Esophagus squamous epithelium (tissue), 5 donors: ENCODE measurements at regions not wholly inside any gene's neighbourhood (a gene's known extent, or its start where the extent isn't known, plus 50 kb on each side); places are given as distances from the start of the nearest gene placed in this dataset.

Experiments used
- DNase-seq: peaks from one replicate; lab custom pipeline; 2025; lab: John Stamatoyannopoulos, UW
- H3K27ac ChIP-seq, 4 donors: fragments of 200-600 bp; sonication (generic); one replicate each; pipeline ENCODE4 v1.5.1; 2016 to 2019; ENCODE audit warnings: mild to moderate bottlenecking in 1 of 4
- H3K27me3 ChIP-seq, 4 donors: fragments of 200-600 bp; sonication (generic); 1 replicate in 3 of 4; 2 replicates in 1 of 4; pipeline versions ENCODE4 v1.5.1 to v1.6.0; 2017 to 2021; ENCODE audit warnings: antibody characterized with exemption in 1 of 4
- H3K36me3 ChIP-seq, 3 donors: fragments of 200-600 bp; sonication (generic); one replicate each; pipeline ENCODE4 v1.5.1; 2016 to 2019
- H3K4me1 ChIP-seq, 3 donors: fragments of 200-600 bp; sonication (generic); one replicate each; pipeline ENCODE4 v1.5.1; 2017 to 2019
- H3K4me3 ChIP-seq, 4 donors: fragments of 200-600 bp; sonication (generic); 1 replicate in 3 of 4; 2 replicates in 1 of 4; pipeline ENCODE4 v1.5.1; 2016 to 2019; ENCODE audit warnings: mild to moderate bottlenecking in 2 of 4, moderate library complexity in 1 of 4
- H3K9me3 ChIP-seq, 3 donors: fragments of 200-600 bp; sonication (generic); one replicate each; pipeline ENCODE4 v1.5.1; 2016 to 2019
- POLR2A ChIP-seq, 4 donors: fragments of 450-650 bp; IDR thresholded peaks; one replicate each; pipeline ENCODE4 v1.6.1; 2017; ENCODE audit warnings: antibody characterized with exemption in 4 of 4, mild to moderate bottlenecking in 4 of 4, moderate library complexity in 3 of 4
- WGBS, 2 donors: methylation state at CpG; one replicate each; pipeline ENCODE4 v1.1.5; 2018; 5-methylcytosine and 5-hydroxymethylcytosine counted together
- intact Hi-C: fragments of 100-400 bp; cut with DNase I; formaldehyde crosslinking; loops from one replicate; pipeline ENCODE4 v1.15.0; 2022
- TF ChIP-seq, protein P1 (sequence below), 6 experiments: fragments of 450-650 bp in 4 of 6; fragments of 200-600 bp in 2 of 6; sonication (generic) in 2 of 6; IDR thresholded peaks; one replicate each; pipeline ENCODE4 v1.5.1; 2016 to 2019; ENCODE audit warnings: antibody characterized with exemption in 6 of 6, mild to moderate bottlenecking in 4 of 6, moderate library complexity in 4 of 6
- donor health status: DM: yes; HTN: yes; CAD: no.

DNA sequence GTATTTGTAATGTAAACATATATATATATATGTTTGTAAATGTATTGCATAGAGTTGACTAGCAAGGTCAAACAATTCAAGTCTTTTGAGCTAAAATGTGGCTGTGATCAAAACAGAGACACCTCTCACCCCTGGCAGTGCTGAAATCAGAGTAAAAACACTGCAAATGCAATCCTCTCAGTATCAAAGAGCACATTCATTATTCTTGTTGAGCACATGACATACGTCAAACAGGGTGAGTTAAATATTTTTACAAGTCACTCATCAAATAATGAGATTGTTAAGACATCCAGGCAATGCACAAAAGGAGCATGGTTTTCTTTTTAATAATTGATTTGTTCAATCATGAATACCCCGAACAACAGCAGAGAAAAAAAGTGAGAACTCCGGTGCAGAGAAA is 114.1 kb upstream of the KCNIP4 start:
- H3K36me3 ChIP-seq, result no peaks in the 10 kb centered on the region
- TF ChIP-seq, protein P1, sequence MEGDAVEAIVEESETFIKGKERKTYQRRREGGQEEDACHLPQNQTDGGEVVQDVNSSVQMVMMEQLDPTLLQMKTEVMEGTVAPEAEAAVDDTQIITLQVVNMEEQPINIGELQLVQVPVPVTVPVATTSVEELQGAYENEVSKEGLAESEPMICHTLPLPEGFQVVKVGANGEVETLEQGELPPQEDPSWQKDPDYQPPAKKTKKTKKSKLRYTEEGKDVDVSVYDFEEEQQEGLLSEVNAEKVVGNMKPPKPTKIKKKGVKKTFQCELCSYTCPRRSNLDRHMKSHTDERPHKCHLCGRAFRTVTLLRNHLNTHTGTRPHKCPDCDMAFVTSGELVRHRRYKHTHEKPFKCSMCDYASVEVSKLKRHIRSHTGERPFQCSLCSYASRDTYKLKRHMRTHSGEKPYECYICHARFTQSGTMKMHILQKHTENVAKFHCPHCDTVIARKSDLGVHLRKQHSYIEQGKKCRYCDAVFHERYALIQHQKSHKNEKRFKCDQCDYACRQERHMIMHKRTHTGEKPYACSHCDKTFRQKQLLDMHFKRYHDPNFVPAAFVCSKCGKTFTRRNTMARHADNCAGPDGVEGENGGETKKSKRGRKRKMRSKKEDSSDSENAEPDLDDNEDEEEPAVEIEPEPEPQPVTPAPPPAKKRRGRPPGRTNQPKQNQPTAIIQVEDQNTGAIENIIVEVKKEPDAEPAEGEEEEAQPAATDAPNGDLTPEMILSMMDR (IDR thresholded peaks at IDR 0.05), result no peak
- TF ChIP-seq POLR2A (IDR thresholded peaks at IDR 0.05), result no peak
- 12 to 25% methylated on average over 3 of the region's 3 CpGs for WGBS, 2 donors

DNA sequence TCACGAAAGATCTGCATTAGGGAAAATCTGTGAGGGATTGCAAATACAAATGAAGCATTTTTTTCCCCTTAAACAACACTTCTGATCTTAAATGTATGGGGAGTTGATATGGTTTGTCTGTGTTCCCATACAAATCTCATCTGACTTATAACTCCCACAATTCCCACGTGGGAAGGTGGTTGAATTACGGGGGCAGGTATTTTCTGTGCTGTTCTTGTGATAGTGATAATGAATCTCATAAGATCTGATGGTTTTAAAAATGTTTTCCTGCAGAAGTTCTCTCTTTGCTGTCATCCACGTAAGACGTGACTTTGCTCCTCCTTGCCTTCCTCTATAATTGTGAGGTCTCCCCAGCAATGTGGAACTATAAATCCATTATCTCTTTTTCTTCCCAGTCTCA is 107.4 kb upstream of the KCNIP4 start:
- DNase-seq, result no peak

More for the DNA sequence above, 114.1 kb upstream of the KCNIP4 start:
- intact Hi-C loops, result no loop called here
- Histone ChIP-seq H3K4me1 (no peaks in the 10 kb centered on the region), H3K9me3 (peaks cover 0 to 1% (median 0%) of the 10 kb centered on the region in 3 donors), H3K27me3 (no peaks in the 10 kb centered on the region), H3K27ac (no peak overlapping the region), H3K4me3 (no peak overlapping the region)
- DNase-seq, result no peak

DNA sequence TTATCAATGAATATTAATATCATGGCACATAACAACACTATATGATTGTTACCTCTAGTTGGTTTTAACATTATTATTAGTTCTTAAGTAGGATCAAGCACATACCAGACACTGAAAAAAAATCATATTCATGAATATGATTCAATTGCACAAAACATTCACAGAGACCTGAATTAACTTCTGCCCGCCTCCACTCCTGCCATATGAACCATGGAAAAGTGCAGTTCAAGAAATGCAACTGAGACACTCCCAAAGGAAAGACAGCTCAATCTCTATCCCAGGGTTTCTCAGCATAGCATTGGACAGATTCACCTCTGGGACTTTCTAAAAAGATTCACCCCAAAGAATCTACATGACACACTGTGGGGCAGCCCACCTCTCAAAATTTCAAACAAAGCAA is 103.5 kb upstream of the KCNIP4 start:
- 76 to 91% methylated on average over 1 of the region's 1 CpG for WGBS, 2 donors
- no peak overlapping the region for H3K27ac ChIP-seq
- intact Hi-C loops, result no loop called here
- no peaks in the 10 kb centered on the region for H3K4me1 ChIP-seq
- no peak overlapping the region for H3K4me3 ChIP-seq
- no peak for DNase-seq
- no peak for TF ChIP-seq POLR2A (IDR thresholded peaks at IDR 0.05)
- TF ChIP-seq, protein P1 (IDR thresholded peaks at IDR 0.05), result no peak
- peaks cover 0 to 10% (median 0%) of the 10 kb centered on the region in 3 donors for H3K9me3 ChIP-seq
- H3K36me3 ChIP-seq, result no peaks in the 10 kb centered on the region
- no peaks in the 10 kb centered on the region for H3K27me3 ChIP-seq

More for the DNA sequence above, 107.4 kb upstream of the KCNIP4 start:
- no peak overlapping the region for H3K4me3 ChIP-seq
- peaks cover 0 to 5% (median 0%) of the 10 kb centered on the region in 3 donors for H3K9me3 ChIP-seq
- H3K4me1 ChIP-seq, result no peaks in the 10 kb centered on the region
- TF ChIP-seq, protein P1 (IDR thresholded peaks at IDR 0.05), result no peak
- no peak for TF ChIP-seq POLR2A (IDR thresholded peaks at IDR 0.05)
- H3K36me3 ChIP-seq, result no peaks in the 10 kb centered on the region
- intact Hi-C loops, result no loop called here
- no peaks in the 10 kb centered on the region for H3K27me3 ChIP-seq
- 61 to 70% methylated on average over 5 of the region's 5 CpGs for WGBS, 2 donors
- H3K27ac ChIP-seq, result no peak overlapping the region

DNA sequence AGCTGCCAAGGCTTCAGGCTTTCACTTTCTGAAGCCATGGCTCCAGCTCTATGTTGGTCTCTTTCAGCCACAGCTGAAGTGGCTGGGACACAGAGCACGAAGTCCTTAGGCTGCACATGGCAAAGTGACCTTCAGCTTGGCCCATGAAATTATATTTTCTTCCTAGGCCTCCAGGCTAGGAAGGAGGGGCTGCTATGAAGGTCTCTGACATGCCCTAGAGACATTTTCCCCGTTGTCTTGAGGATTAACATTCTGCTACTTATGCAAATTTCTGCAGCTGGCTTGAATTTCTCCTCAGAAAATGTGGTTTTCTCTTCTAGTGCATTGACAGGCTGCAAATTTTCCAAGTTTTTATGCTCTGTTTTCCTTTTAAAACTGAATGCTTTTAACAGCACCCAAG is 99.8 kb upstream of the KCNIP4 start:
- intact Hi-C loops, result no loop called here
- H3K4me1 ChIP-seq, result no peaks in the 10 kb centered on the region
- 27 to 30% methylated on average over 2 of the region's 2 CpGs for WGBS, 2 donors
- H3K27ac ChIP-seq, result no peak overlapping the region
- no peaks in the 10 kb centered on the region for H3K36me3 ChIP-seq
- no peak for DNase-seq
- peaks cover 0 to 10% (median 0%) of the 10 kb centered on the region in 3 donors for H3K9me3 ChIP-seq
- no peaks in the 10 kb centered on the region for H3K27me3 ChIP-seq
- no peak overlapping the region for H3K4me3 ChIP-seq
- TF ChIP-seq, protein P1 (IDR thresholded peaks at IDR 0.05), result no peak
- TF ChIP-seq POLR2A (IDR thresholded peaks at IDR 0.05), result no peak

DNA sequence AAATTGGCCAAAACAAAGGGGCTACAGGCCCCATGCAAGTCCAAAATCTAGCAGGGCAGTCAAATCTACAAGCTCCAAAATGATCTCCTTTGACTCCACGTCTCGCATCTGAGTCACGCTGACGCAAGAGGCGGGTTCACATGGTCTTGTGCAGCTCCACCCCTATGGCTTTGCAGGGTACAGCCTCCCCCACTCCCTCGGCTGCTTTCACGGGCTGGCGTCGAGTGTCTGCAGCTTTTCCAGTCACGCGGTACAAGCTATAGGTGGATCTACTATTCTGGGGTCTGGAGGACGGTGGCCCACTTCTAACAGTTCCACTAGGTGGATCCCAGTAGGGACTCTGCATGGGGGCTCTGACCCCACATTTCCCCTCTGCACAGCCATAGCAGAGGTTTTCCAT is 99.2 kb upstream of the KCNIP4 start:
- Histone ChIP-seq H3K27me3 (no peaks in the 10 kb centered on the region), H3K4me1 (no peaks in the 10 kb centered on the region), H3K9me3 (peaks cover 0 to 10% (median 0%) of the 10 kb centered on the region in 3 donors), H3K27ac (no peak overlapping the region), H3K4me3 (no peak overlapping the region), H3K36me3 (no peaks in the 10 kb centered on the region)
- TF ChIP-seq, protein P1 (IDR thresholded peaks at IDR 0.05), result no peak
- TF ChIP-seq POLR2A (IDR thresholded peaks at IDR 0.05), result no peak
- WGBS, 2 donors, result 69 to 87% methylated on average over 8 to 9 of the region's 12 CpGs
- no peak for DNase-seq
- intact Hi-C loops, result no loop called here
